H1 (cell line): ENCODE measurements at regions not wholly inside any gene's neighbourhood (a gene's known extent, or its start where the extent isn't known, plus 50 kb on each side); places are given as distances from the start of the nearest gene placed in this dataset.

ENCODE experiments used
- CTCF ChIA-PET: fragments of 300-600 bp; sonication (Branson Sonifier 250); formaldehyde crosslinking; loops from one replicate; lab custom pipeline; 2021; ENCODE audit not compliant: partially characterized antibody; lab: Charles Lee
- POLR2A ChIA-PET: fragments of 300-600 bp; sonication (Branson Sonifier 250); formaldehyde crosslinking; loops from one replicate; lab custom pipeline; 2021; ENCODE audit warnings: inconsistent platforms; ENCODE audit not compliant: partially characterized antibody; lab: Charles Lee
- DNase-seq, 2 experiments: peaks; one replicate each; pipeline versions ENCODE4 v3.0.0 to v3.0.0-alpha.2; 2010 to 2022; ENCODE audit warnings: low spot score in 2 of 2, low read depth in 1 of 2, mixed read lengths in 1 of 2
- FAIRE-seq: peaks from 2 replicates; lab custom pipeline; 2011; peaks lifted over from hg19 to GRCh38; lab: Jason Lieb, UNC
- H2AFZ ChIP-seq: 2 replicates; pipeline ENCODE4 v1.8.1; 2012; ENCODE audit warnings: low read length, inconsistent platforms
- H2AK5ac ChIP-seq: 2 replicates; pipeline ENCODE4 v1.6.1; 2013; ENCODE audit warnings: low read depth, low read length
- H2BK120ac ChIP-seq: replicated peaks from 2 replicates; pipeline ENCODE3; 2013; ENCODE audit warnings: low read depth, low read length, inconsistent platforms
- H2BK12ac ChIP-seq: 2 replicates; pipeline ENCODE4 v1.6.1; 2013; ENCODE audit warnings: low read depth, low read length
- H2BK15ac ChIP-seq: 2 replicates; pipeline ENCODE4 v1.6.1; 2013; ENCODE audit warnings: low read length
- H2BK20ac ChIP-seq: 2 replicates; pipeline ENCODE4 v1.6.1; 2013; ENCODE audit warnings: low read length
- H2BK5ac ChIP-seq: 2 replicates; pipeline ENCODE4 v1.6.1; 2013; ENCODE audit warnings: low read depth, low read length
- H3K14ac ChIP-seq: 2 replicates; pipeline ENCODE4 v1.6.1; 2013; ENCODE audit warnings: inconsistent platforms; ENCODE audit not compliant: insufficient read length
- H3K18ac ChIP-seq: 2 replicates; pipeline ENCODE4 v1.6.1; 2013; ENCODE audit warnings: low read length; ENCODE audit errors: extremely low read depth
- H3K23ac ChIP-seq: 2 replicates; pipeline ENCODE4 v1.6.1; 2013; ENCODE audit warnings: inconsistent platforms; ENCODE audit not compliant: insufficient read length
- H3K23me2 ChIP-seq: 2 replicates; pipeline ENCODE4 v1.6.1; 2013; ENCODE audit warnings: low read depth, low read length
- H3K27ac ChIP-seq: 2 replicates; pipeline ENCODE4 v1.6.1; 2011; ENCODE audit warnings: low read depth, low read length, inconsistent platforms
- H3K27me3 ChIP-seq, 4 experiments: replicated peaks in 1 of 4; 1 replicate in 1 of 4; 2 replicates in 3 of 4; pipeline versions ENCODE4 v1.6.1 to v1.8.1; 2011 to 2013; ENCODE audit warnings: low read length in 3 of 4, mild to moderate bottlenecking in 3 of 4, inconsistent platforms in 2 of 4, mixed read lengths in 2 of 4, moderate library complexity in 1 of 4; ENCODE audit not compliant: control insufficient read depth in 3 of 4, insufficient read depth in 3 of 4; ENCODE audit errors: extremely low read depth in 1 of 4
- H3K36me3 ChIP-seq, 4 experiments: 2 replicates each; pipeline versions ENCODE4 v1.6.1 to v1.8.1; 2011 to 2013; ENCODE audit warnings: mild to moderate bottlenecking in 4 of 4, low read length in 3 of 4, moderate library complexity in 2 of 4, control low read depth in 1 of 4, inconsistent platforms in 1 of 4; ENCODE audit not compliant: insufficient read depth in 4 of 4, control insufficient read depth in 2 of 4
- H3K4ac ChIP-seq: replicated peaks from 2 replicates; pipeline ENCODE3; 2013; ENCODE audit warnings: low read length, low read depth, mixed read lengths, inconsistent platforms; ENCODE audit not compliant: insufficient read length
- H3K4me1 ChIP-seq, 4 experiments: replicated peaks in 1 of 4; 1 replicate in 1 of 4; 2 replicates in 3 of 4; pipeline versions ENCODE4 v1.6.1 to v1.8.1; 2011 to 2013; ENCODE audit warnings: low read length in 3 of 4, inconsistent platforms in 2 of 4, mixed read lengths in 1 of 4; ENCODE audit not compliant: insufficient read depth in 4 of 4, control insufficient read depth in 3 of 4
- H3K4me2 ChIP-seq, 2 experiments: 2 replicates each; pipeline versions ENCODE4 v1.6.1 to v1.8.1; 2011 to 2013; ENCODE audit warnings: low read depth in 2 of 2, low read length in 2 of 2, control low read depth in 1 of 2, inconsistent platforms in 1 of 2, mild to moderate bottlenecking in 1 of 2; ENCODE audit not compliant: insufficient read depth in 1 of 2
- H3K4me3 ChIP-seq, 4 experiments: fragments of 200-600, 300-600 bp in 1 of 4; sonication (generic), shearing (Covaris generic), sonication (Bioruptor Twin) in 1 of 4; 2 replicates each; pipeline versions ENCODE4 v1.5.1 to v1.8.1; 2011 to 2016; ENCODE audit warnings: low read length in 4 of 4, low read depth in 3 of 4, control low read depth in 2 of 4, inconsistent platforms in 2 of 4, mild to moderate bottlenecking in 2 of 4, mixed read lengths in 1 of 4, moderate library complexity in 1 of 4; ENCODE audit not compliant: insufficient read depth in 2 of 4; ENCODE audit errors: extremely low read depth in 1 of 4
- H3K56ac ChIP-seq: replicated peaks from 2 replicates; pipeline ENCODE3; 2013; ENCODE audit warnings: low read depth, mild to moderate bottlenecking, mixed read lengths, low read length, inconsistent platforms; ENCODE audit not compliant: insufficient read length
- H3K79me1 ChIP-seq: 2 replicates; pipeline ENCODE4 v1.6.1; 2013; ENCODE audit warnings: low read depth, low read length, control low read depth
- H3K79me2 ChIP-seq, 2 experiments: 2 replicates each; pipeline versions ENCODE4 v1.6.1 to v1.8.1; 2012 to 2013; ENCODE audit warnings: low read length in 2 of 2, mild to moderate bottlenecking in 2 of 2, inconsistent platforms in 1 of 2; ENCODE audit not compliant: insufficient read depth in 2 of 2, control insufficient read depth in 1 of 2
- H3K9ac ChIP-seq, 4 experiments: replicated peaks in 1 of 4; 1 replicate in 1 of 4; 2 replicates in 3 of 4; pipeline versions ENCODE4 v1.6.1 to v1.8.1; 2011 to 2013; ENCODE audit warnings: low read depth in 3 of 4, low read length in 3 of 4, control low read depth in 2 of 4, mild to moderate bottlenecking in 2 of 4, moderate library complexity in 2 of 4, inconsistent platforms in 1 of 4; ENCODE audit errors: extremely low read depth in 1 of 4
- H3K9me3 ChIP-seq, 2 experiments: 2 replicates each; pipeline versions ENCODE4 v1.6.1 to v1.8.1; 2012 to 2013; ENCODE audit warnings: mild to moderate bottlenecking in 2 of 2, moderate library complexity in 2 of 2, control low read depth in 1 of 2, inconsistent platforms in 1 of 2, low read depth in 1 of 2, low read length in 1 of 2, mixed read lengths in 1 of 2; ENCODE audit not compliant: insufficient read depth in 2 of 2
- H4K20me1 ChIP-seq, 2 experiments: replicated peaks in 1 of 2; 2 replicates each; pipeline versions ENCODE3 to v1.8.1; 2011 to 2013; ENCODE audit warnings: inconsistent platforms in 2 of 2, low read length in 2 of 2, mild to moderate bottlenecking in 1 of 2; ENCODE audit not compliant: insufficient read depth in 2 of 2, control insufficient read depth in 1 of 2
- H4K5ac ChIP-seq: 2 replicates; pipeline ENCODE4 v1.6.1; 2013; ENCODE audit warnings: low read length, low read depth, mixed read lengths, inconsistent platforms; ENCODE audit not compliant: insufficient read length
- H4K8ac ChIP-seq: 2 replicates; pipeline ENCODE4 v1.8.0; 2013; ENCODE audit warnings: mild to moderate bottlenecking, moderate library complexity, low read length, inconsistent platforms; ENCODE audit not compliant: insufficient read depth; ENCODE audit errors: extremely low read depth
- H4K91ac ChIP-seq: replicated peaks from 2 replicates; pipeline ENCODE3; 2013; ENCODE audit warnings: low read length, mixed read lengths, inconsistent platforms; ENCODE audit not compliant: insufficient read length
- CBX5 ChIP-seq: fragments of 300-800, 300-1000 bp; sonication (generic); IDR thresholded peaks from 2 replicates; pipeline ENCODE4 v1.7.1; 2016; ENCODE audit warnings: antibody characterized with exemption, low read length, low read depth
- CHD1 ChIP-seq: IDR thresholded peaks from 2 replicates; pipeline ENCODE4 v1.6.1; 2012; ENCODE audit warnings: low read depth, low read length, improper control_type of control experiment
- KDM5A ChIP-seq: fragments of 200-600 bp; IDR thresholded peaks from 2 replicates; pipeline ENCODE4 v1.7.1; 2012; ENCODE audit warnings: mild to moderate bottlenecking, low read length, inconsistent platforms, mixed read lengths
- POLR2AphosphoS5 ChIP-seq: IDR thresholded peaks from 2 replicates; pipeline ENCODE4 v1.6.1; 2011; ENCODE audit warnings: low read depth, low read length
- POU5F1 ChIP-seq: IDR thresholded peaks from 2 replicates; pipeline ENCODE4 v1.6.1; 2011; ENCODE audit warnings: low read depth, mild to moderate bottlenecking, low read length, moderate library complexity
- SIN3A ChIP-seq, 2 experiments: IDR thresholded peaks in 1 of 2; conservative IDR thresholded peaks in 1 of 2; 2 replicates each; pipeline ENCODE4 v1.6.1; 2011 to 2012; ENCODE audit warnings: low read length in 2 of 2, improper control_type of control experiment in 1 of 2, low read depth in 1 of 2, mild to moderate bottlenecking in 1 of 2
- SIRT6 ChIP-seq: IDR thresholded peaks from one replicate; pipeline ENCODE4 v1.7.1; 2012; ENCODE audit warnings: low read length, inconsistent platforms
- SP2 ChIP-seq: IDR thresholded peaks from 2 replicates; pipeline ENCODE4 v1.6.1; 2012; ENCODE audit warnings: mild to moderate bottlenecking, low read length, inconsistent platforms
- SUZ12 ChIP-seq: fragments of 200-600 bp; sonication (generic); IDR thresholded peaks from 2 replicates; pipeline ENCODE4 v1.6.1; 2012; ENCODE audit warnings: mild to moderate bottlenecking, inconsistent platforms, low read length, moderate library complexity, mixed read lengths
- WGBS, 2 experiments: shearing (Covaris generic) in 1 of 2; methylation state at CpG; one replicate each; pipeline versions ENCODE4 v1.1.6 to v1.1.7; 2013 to 2015; ENCODE audit warnings: low lambda C conversion rate in 2 of 2, mixed read lengths in 2 of 2, inconsistent platforms in 1 of 2, low coverage in 1 of 2, missing lambda C conversion rate in 1 of 2; ENCODE audit not compliant: insufficient replicate concordance in 2 of 2, insufficient coverage in 1 of 2, insufficient read length in 1 of 2; ENCODE audit errors: extremely low coverage in 1 of 2, missing lambda C conversion rate in 1 of 2; 5-methylcytosine and 5-hydroxymethylcytosine counted together

DNA sequence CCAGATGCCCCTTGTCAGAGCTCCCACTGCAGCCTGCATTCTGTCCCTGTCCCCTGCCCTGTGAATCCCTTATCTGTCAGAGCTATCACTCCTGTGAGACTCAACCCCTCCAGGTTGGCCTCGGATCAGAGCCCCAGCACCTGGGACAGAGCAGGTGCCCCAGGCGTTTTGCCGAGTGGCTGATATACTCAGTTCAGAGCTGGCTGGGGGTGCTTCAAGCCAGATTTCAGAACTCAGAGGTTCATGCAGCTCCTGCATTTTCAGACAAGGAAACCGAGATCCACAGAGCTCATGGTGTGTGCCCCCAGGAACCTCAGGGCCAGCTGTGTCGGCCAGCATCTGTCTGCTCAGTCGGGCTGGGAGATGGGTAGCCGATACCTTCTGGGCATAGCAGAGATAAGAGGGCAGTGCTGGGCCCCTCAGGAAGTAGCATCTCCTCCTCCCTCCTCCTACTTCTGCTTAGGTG, 228.0 kb upstream of the RTL1 start:
- CTCF ChIA-PET, result interaction anchor here (1.0 kb wide), 1 partner anchor 11 kb away, joined by 4 read pairs; no protein-coding TSS in a partner anchor
- Histone ChIP-seq H3K27ac (no peak overlapping the region), H3K14ac (no peak overlapping the region), H3K9me3 (no peaks in the 10 kb centered on the region), H3K79me2 (no peaks in the 10 kb centered on the region), H4K91ac (no peak overlapping the region), H3K4me1 (no peaks in the 10 kb centered on the region; a peak in 1 of 7 replicates), H4K20me1 (no peaks in the 10 kb centered on the region), H3K56ac (no peak overlapping the region), H3K4me3 (no peak overlapping the region), H2BK120ac (no peak overlapping the region), H4K8ac (0 out of 2 replicates have a peak overlapping the region, but pooled peaks have one; percentile 14), H2BK20ac (no peak overlapping the region), H2BK15ac (no peak overlapping the region), H2BK12ac (no peak overlapping the region), H3K4ac (no peak overlapping the region), H2AFZ (no peak overlapping the region), H3K4me2 (no peak overlapping the region), H4K5ac (no peak overlapping the region), H3K27me3 (no peaks in the 10 kb centered on the region), H3K79me1 (no peaks in the 10 kb centered on the region), H2AK5ac (no peak overlapping the region), H2BK5ac (no peak overlapping the region), H3K23ac (no peak overlapping the region), H3K18ac (no peak overlapping the region), H3K9ac (no peak overlapping the region), H3K23me2 (no peaks in the 10 kb centered on the region), H3K36me3 (no peaks in the 10 kb centered on the region)
- DNase-seq (peak in 1 of 2 experiments; percentile 38), FAIRE-seq (no peak)
- TF ChIP-seq SP2, result no peak
- TF ChIP-seq SIRT6, result no peak
- TF ChIP-seq POU5F1, result no peak
- no peak for TF ChIP-seq KDM5A
- TF ChIP-seq CBX5, result no peak
- TF ChIP-seq POLR2AphosphoS5, result no peak
- TF ChIP-seq SIN3A (conservative IDR thresholded peaks at IDR 0.05 in 1 of 2, IDR thresholded peaks at IDR 0.05 in 1 of 2; ENCODE audit: low read depth in 1 of 2, low read length in 2 of 2), result no peak
- no peak for TF ChIP-seq CHD1
- TF ChIP-seq SUZ12, result no peak
- 80% methylated on average over 7 of the region's 7 CpGs; no CpG with 5 or more reads in 1 of the 2 experiments for WGBS, 2 experiments
- POLR2A ChIA-PET, result no interaction called here
